Uterus (tissue), 2 donors: ENCODE measurements at regions not wholly inside any gene's neighbourhood (a gene's known extent, or its start where the extent isn't known, plus 50 kb on each side); places are given as distances from the start of the nearest gene placed in this dataset.
"Not testable (repeated sequence)": the region's sequence is repeated elsewhere in the genome, so short reads cannot be mapped to it uniquely, and the experiment has no call there.

ENCODE experiments used
- CTCF ChIP-seq, 4 experiments: fragments of 200-600 bp in 2 of 4; fragments of 450-650 bp in 2 of 4; sonication (generic) in 2 of 4; IDR thresholded peaks; one replicate each; pipeline ENCODE4 v1.5.1; 2016 to 2019; ENCODE audit warnings: antibody characterized with exemption in 4 of 4, mild to moderate bottlenecking in 2 of 4, moderate library complexity in 1 of 4
- POLR2A ChIP-seq, 2 donors: fragments of 450-650 bp; IDR thresholded peaks; one replicate each; pipeline ENCODE4 v1.6.1; 2016; ENCODE audit warnings: antibody characterized with exemption in 2 of 2, mild to moderate bottlenecking in 1 of 2, moderate library complexity in 1 of 2

GRCh38 chr2:39917371-39917770 is 138.3 kb upstream of the THUMPD2 start:
- not testable (repeated sequence) for TF ChIP-seq CTCF, POLR2A (IDR thresholded peaks at IDR 0.05)
